Activated CD4-positive, alpha-beta T cell treated with anti-CD3 and anti-CD28 coated beads, Interleukin-10, Interleukin-2, amounts not matched to agents 100 ng/mL and 50 ng/mL, durations not matched to agents 16 hours and 8 hours (primary cell): ENCODE measurements at regions not wholly inside any gene's neighbourhood (a gene's known extent, or its start where the extent isn't known, plus 50 kb on each side); places are given as distances from the start of the nearest gene placed in this dataset.
A peak's percentile ranks its signal among the peaks of the same experiment; 100 is the strongest.
"Not testable (repeated sequence)": the region's sequence is repeated elsewhere in the genome, so short reads cannot be mapped to it uniquely, and the experiment has no call there.

Source experiments
- DNase-seq: peaks from one replicate; pipeline ENCODE4 v3.0.0-alpha.2; 2020

- DNase-seq = no peak
Measured at GRCh38 chr1:83065952-83066727, 932.8 kb downstream of the TTLL7 start.

GRCh38 chr1:83064589-83065242 lies 934.2 kb downstream of the TTLL7 start:
- no peak for DNase-seq

GRCh38 chr1:83060651-83061390 lies 938.1 kb downstream of the TTLL7 start:
- DNase-seq = no peak

- no peak for DNase-seq
Measured at GRCh38 chr1:83060221-83060620, 938.7 kb downstream of the TTLL7 start.

GRCh38 chr1:83058327-83058726 lies 940.6 kb downstream of the TTLL7 start:
- DNase-seq = no peak

- DNase-seq = no peak
Measured at GRCh38 chr1:83055391-83056170, 943.4 kb downstream of the TTLL7 start.

GRCh38 chr1:83053446-83053845 lies 945.5 kb downstream of the TTLL7 start:
- DNase-seq = no peak

- no peak for DNase-seq
Measured at GRCh38 chr1:83052865-83053264, 946.1 kb downstream of the TTLL7 start.

GRCh38 chr1:83051053-83051452 lies 947.9 kb downstream of the TTLL7 start:
- not testable (repeated sequence) for DNase-seq

GRCh38 chr1:83043244-83043643 lies 955.7 kb downstream of the TTLL7 start:
- no peak for DNase-seq

GRCh38 chr1:83039091-83039490 lies 959.8 kb downstream of the TTLL7 start:
- not testable (repeated sequence) for DNase-seq

GRCh38 chr1:83034851-83035250 lies 964.1 kb downstream of the TTLL7 start:
- no peak for DNase-seq

- DNase-seq = no peak
Measured at GRCh38 chr1:83033682-83034081, 965.2 kb downstream of the TTLL7 start.

- DNase-seq = no peak
Measured at GRCh38 chr1:83029916-83030315, 969.0 kb downstream of the TTLL7 start.

- DNase-seq = no peak
Measured at GRCh38 chr1:83029050-83029449, 969.9 kb downstream of the TTLL7 start.

GRCh38 chr1:83028467-83028866 lies 970.5 kb downstream of the TTLL7 start:
- no peak for DNase-seq

GRCh38 chr1:83027511-83027910 lies 971.4 kb downstream of the TTLL7 start:
- DNase-seq = no peak

- DNase-seq = peak; percentile 21
Measured at GRCh38 chr1:83026745-83027144, 972.2 kb downstream of the TTLL7 start.

- no peak for DNase-seq
Measured at GRCh38 chr1:83024251-83024767, 974.6 kb downstream of the TTLL7 start.

GRCh38 chr1:83023212-83023611 lies 975.7 kb downstream of the TTLL7 start:
- DNase-seq = no peak

GRCh38 chr1:83022206-83022605 lies 976.7 kb downstream of the TTLL7 start:
- DNase-seq = no peak

- DNase-seq = no peak
Measured at GRCh38 chr1:83017701-83018100, 981.2 kb downstream of the TTLL7 start.

- no peak for DNase-seq
Measured at GRCh38 chr1:83017276-83017675, 981.7 kb downstream of the TTLL7 start.
